ENCODE measurements at regions not wholly inside any gene's neighbourhood (a gene's known extent, or its start where the extent isn't known, plus 50 kb on each side); places are given as distances from the start of the nearest gene placed in this dataset.
"Not testable (repeated sequence)": the region's sequence is repeated elsewhere in the genome, so short reads cannot be mapped to it uniquely, and the experiment has no call there.

DNA sequence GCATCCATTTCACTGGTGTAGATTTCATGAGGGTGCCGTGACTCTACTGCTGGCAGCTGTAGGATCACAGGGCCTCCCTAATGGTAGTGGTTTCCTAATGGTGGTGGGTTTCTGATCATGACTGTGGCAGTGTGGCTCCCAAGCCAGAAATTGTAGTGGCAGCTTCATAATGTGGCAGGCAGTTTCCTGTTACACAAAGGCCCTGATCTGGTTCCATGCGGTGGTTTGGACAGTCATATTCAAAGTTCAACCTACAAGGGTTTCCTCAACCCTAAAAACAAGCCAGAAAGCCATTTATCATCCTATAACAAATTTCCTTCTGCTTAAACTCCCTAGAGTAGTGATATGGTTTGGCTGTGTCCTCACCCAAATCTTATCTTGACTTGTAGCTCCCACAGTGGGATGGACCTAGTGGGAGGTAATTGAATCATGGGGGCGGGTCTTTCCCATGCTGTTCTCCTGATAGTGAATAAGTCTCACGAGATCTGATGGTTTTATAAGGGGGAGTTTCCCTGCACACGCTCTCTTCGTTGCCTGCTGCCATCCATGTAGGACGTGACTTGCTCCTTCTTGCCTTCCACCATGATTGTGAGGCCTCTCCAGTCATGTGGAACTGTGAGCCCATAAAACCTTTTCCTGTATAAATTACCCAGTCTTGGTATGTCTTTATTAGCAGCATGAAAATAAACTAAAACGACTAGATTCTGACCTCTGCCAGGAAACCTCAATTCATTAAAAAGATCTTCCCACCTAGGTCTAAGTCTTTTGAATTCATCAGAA is 257.1 kb downstream of the EFCAB11 start:
- DNase-seq (ENCODE audit: low read depth, low spot score): no peak

GRCh38 chr14:89695846-89696245 is 258.7 kb downstream of the EFCAB11 start:
- DNase-seq (ENCODE audit: low read depth, low spot score): no peak

- DNase-seq (ENCODE audit: low read depth, low spot score): no peak
Observed at GRCh38 chr14:89690139-89690538, 264.4 kb downstream of the EFCAB11 start.

GRCh38 chr14:89689711-89690110 is 264.8 kb downstream of the EFCAB11 start:
- not testable (repeated sequence) for DNase-seq (ENCODE audit: low read depth, low spot score)

GRCh38 chr14:89688507-89689211 is 265.9 kb downstream of the EFCAB11 start:
- no peak for DNase-seq (ENCODE audit: low read depth, low spot score)

- not testable (repeated sequence) for DNase-seq (ENCODE audit: low read depth, low spot score)
Observed at GRCh38 chr14:89687129-89687528, 267.4 kb downstream of the EFCAB11 start.

DNA sequence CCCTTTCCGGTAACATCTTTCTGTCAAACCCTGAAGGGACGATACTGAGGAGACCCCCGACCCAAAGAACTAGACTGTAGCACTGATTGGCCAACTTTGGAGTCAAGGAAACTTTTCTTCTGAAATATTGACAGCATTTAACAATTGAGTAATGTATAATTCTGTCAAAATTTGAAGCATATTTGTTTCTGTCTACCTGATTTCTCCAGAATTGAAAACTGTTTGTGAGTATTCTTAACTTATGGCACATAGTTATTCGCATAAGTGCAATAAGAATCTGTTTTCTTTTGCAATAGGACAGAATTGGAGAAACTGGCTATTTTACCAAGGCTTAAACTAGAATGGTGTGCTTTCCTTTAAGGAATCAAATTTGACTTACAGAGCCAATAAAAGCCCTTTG is 267.1 kb upstream of the FOXN3 start:
- DNase-seq (ENCODE audit: low read depth, low spot score): no peak

DNA sequence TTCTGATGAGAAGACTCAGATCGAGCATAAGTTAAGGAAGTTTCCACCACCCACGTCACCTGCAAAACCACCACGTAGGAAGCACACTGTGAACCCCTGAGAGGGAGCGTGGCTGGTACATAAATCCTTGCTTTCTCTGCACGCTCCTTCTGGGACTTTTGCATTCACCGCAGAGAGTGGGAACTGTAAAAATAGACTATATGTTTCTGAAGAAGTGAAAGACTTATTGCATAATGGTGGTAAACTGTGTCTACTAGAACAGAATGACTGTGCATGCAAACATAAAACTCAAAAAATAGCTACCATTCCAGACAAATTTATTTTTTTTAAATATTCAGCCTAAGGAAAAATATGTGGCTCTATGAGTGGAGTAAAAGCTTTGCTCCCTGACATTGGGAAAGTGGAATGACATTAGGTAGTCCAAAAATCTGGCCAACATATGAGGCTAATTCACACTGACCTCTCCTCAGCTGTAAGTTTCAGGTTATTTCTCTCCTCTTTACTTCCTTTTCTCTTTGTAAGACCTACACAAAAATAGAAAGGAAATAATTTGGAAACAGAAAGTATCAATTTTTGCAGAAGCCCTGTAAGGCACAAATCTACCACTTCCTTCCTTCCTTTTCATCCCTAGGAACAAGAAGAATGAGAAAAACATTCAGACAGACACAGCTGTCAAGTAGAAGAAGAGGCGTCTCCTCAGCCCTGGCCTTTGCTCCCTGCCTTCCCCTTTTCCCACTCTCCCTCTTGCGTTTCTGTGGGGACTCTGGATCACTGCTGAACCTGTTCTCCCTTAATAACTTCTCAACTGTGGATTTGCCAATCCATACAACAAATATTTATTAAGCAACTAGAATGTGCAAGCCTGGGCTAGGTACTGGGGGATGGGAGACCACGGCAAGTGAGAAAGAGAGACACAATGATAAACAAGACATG is 264.3 kb upstream of the FOXN3 start:
- no peak for DNase-seq (ENCODE audit: low read depth, low spot score)

DNA sequence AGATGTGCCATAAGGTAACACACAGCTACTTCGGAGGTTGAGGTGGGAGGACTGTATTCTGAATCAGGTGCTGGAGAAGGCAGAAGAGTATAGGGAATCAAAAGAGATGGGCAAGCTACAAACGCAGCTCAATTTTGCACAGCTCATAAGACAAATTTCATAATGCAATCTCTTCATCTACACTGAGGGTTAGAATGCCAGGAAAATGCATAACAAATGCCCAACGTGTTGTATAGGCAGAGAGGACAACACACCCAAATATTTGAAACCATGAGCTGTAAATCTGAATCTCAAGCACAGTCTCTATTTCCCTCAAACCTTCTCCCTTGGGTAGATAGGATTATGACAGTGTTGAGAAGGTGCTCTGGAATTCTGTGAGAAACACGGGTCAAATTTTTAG is 263.1 kb upstream of the FOXN3 start:
- DNase-seq (ENCODE audit: low read depth, low spot score): no peak

- DNase-seq (ENCODE audit: low read depth, low spot score): no peak
Observed at GRCh38 chr14:89678768-89679167, 261.7 kb upstream of the FOXN3 start.

GRCh38 chr14:89675590-89675989 is 258.6 kb upstream of the FOXN3 start:
- DNase-seq (ENCODE audit: low read depth, low spot score): no peak

- no peak for DNase-seq (ENCODE audit: low read depth, low spot score)
Observed at GRCh38 chr14:89674936-89675335, 257.9 kb upstream of the FOXN3 start.

GRCh38 chr14:89674240-89674639 is 257.2 kb upstream of the FOXN3 start:
- no peak for DNase-seq (ENCODE audit: low read depth, low spot score)

DNA sequence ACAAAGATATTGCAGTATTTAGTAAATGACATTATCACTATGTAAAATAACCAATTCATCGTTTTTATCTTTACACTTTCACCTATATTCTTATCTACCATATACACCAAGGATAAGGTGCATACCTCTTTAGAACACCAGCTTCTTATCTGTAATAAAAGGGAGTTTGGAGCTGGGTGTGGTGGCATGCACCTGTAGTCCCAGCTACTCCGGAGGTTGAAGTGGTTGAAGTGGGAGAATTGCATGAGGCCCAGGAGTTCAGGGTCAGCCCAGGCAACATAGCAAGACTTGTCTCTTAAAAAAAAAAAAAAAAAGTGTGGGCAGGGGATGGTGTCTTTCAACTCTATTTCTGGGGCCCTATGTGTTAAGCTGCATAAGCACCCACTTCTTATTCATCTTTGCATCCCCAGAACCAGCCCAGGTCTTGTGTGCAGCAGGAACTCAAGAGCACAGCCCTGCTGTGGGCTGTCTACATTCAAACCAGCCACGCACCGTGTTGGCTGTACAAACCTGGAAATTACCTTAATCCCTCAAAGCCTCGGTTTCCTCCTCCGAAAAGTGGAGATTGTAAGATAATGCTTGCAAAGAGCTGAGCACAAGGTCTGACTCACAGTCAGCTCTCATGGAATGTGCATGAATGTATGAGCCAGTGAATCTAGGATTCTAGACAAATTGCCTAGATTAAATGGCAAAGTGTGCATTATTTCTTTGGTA is 256.6 kb upstream of the FOXN3 start:
- no peak for DNase-seq (ENCODE audit: low read depth, low spot score)

DNA sequence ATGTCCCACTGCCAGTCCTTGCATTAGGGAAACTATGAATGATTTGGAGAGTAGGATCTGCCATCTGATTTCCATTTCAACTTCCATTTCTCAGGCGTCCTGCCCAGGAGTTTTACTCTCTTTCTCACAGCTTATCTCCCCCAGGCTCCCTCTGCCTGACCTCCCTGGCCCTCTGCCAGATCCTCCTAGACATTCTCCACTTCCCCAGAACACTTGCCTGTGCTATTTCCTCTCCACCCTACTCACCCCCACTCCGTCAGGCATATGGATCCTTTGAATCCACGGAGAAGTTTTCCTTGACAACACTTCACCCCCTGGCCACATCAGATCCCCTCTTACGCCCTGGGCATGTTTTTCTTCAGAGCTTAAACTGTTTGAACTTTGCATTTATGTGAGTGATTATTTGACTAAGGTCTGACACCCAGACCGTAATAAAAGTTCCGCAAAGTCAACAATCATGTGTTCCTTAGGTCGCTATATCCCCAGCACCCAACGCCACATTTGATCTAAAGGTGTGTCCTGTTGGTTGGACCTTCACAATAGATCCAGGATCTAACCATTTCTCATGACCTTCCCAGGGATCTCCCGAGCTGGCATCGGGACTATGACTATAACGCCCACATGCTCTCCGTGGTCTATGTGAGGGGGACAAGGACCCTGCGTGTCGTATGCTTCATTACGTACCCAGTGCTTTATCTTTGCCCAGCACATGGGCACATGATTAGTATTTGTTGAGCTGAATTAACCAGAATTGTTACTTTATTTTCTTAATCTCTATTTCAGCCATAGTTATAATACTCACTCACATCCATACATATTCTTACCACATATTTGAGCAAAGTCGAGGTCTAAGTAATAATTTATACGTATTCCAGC is 255.8 kb upstream of the FOXN3 start:
- DNase-seq (ENCODE audit: low read depth, low spot score): no peak

DNA sequence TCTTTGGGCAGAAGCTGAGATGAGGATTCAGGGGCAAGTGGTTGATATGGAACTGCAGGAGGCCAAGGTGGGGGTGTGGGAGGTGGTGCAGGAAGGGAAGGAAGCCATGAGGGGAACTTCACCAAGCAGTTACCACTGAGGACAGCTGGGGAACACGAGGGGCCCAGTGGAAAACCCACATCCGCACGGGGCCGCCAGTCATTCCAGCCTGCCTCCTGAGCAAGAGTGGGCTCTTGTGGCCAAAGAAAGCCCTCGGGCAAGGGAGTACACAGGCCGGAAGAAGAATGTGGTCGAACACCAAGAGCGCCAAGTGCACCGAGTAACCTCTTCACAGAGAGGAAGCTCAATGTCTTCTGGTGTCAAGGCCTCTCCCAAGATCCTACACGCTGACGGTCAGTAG is 252.2 kb upstream of the FOXN3 start:
- no peak for DNase-seq (ENCODE audit: low read depth, low spot score)

GRCh38 chr14:89667983-89668382 is 250.9 kb upstream of the FOXN3 start:
- DNase-seq (ENCODE audit: low read depth, low spot score): no peak

DNA sequence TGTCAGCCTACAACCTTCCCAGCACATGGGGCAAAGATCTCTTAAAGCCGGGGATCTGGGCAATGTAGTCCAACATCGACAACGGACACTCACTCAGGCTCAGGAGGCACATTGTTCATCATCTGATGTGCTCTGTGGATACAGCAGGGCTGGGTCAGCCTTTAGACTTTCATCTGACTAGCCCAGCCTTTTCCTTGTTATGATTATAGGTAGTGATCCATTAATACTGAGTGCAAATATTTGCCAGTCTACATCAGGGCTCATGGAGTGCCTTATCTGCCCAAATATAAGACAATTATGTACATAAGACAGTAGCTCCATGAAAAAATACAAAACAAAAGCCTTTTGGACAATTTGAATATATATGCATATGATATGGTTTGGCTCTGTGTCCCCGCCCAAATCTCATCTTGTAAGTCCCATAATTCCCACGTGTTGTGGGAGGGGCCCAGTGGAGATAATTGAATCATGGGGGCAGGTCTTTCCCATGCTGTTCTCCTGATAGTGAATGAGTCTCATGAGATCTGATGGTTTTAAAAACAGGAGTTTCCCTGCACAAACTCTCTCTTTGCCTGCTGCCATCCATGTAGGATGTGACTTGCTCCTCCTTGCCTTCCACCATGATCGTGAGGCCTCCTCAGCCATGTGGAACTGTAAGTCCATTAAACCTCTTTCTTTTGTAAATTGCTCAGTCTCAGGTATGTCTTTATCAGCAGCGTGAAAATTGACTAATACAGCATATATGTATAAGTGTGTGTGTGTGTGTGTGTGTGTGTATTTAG is 248.5 kb upstream of the FOXN3 start:
- not testable (repeated sequence) for DNase-seq (ENCODE audit: low read depth, low spot score)

DNA sequence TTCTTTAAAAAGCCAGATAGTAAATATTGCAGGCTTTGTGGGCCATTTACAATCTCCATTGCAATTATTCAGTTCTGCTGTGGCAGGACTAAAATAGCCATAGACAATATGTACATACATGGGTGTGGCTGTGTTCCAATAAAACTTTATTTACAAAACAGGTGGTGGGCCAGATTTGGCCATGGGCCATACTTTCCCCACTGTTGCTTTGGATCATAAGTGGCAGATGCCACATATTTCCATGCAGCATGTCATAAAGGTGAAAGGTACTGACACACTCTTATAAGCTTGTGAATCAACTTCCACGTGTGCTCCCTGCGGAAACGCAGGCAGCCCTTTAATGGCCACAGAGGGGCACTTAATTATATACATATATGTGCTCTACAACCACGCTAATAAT is 244.4 kb upstream of the FOXN3 start:
- no peak for DNase-seq (ENCODE audit: low read depth, low spot score)
